RWPE1 (cell line): ENCODE measurements at regions not wholly inside any gene's neighbourhood (a gene's known extent, or its start where the extent isn't known, plus 50 kb on each side); places are given as distances from the start of the nearest gene placed in this dataset.

ENCODE experiments used
- CTCF ChIA-PET: fragments of 350-600 bp; sonication (Branson Sonifier 250); formaldehyde crosslinking; extraction: SDS; loops from one replicate; lab custom pipeline; 2021; lab: Yijun Ruan, JAX
- POLR2A ChIA-PET: fragments of 400-600 bp; formaldehyde crosslinking; extraction: SDS; loops from one replicate; lab custom pipeline; 2020; ENCODE audit warnings: antibody characterized with exemption; ENCODE audit not compliant: low non-redundant PET; lab: Yijun Ruan, JAX
- DNase-seq: peaks from one replicate; pipeline ENCODE4 v3.0.0; 2012; ENCODE audit warnings: low spot score
- H3K27ac ChIP-seq: fragments of 450-650 bp; 2 replicates; pipeline ENCODE4 v1.5.1; 2017
- TF ChIP-seq, protein P1 (sequence below): fragments of 450-650 bp; conservative IDR thresholded peaks from 2 replicates; pipeline ENCODE4 v1.5.1; 2017; ENCODE audit warnings: low read depth, mild to moderate bottlenecking

DNA sequence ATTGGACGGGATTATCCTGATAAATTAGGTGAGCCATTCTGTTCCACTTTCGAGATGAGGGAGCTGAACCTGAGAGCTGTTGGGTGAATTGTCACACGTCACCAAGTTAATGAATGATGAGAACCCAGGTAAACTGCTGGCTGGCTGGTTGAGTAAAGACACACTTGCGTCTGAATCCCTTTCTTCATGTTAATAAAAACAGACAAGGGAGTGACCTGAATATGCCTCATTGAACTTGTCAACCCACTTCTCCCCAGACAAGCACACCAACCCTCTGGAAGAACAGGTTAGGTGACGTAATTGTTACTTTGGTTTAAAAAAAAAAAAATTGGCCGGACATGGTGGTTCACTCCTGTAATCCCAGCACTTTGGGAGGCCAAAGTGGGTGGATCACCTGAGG lies 400.9 kb upstream of the CDH5 start:
- H3K27ac ChIP-seq, result no peak overlapping the region
- peak; percentile 20 for DNase-seq
- ChIA-PET CTCF (no interaction called here), POLR2A (no interaction called here)
- TF ChIP-seq, protein P1, sequence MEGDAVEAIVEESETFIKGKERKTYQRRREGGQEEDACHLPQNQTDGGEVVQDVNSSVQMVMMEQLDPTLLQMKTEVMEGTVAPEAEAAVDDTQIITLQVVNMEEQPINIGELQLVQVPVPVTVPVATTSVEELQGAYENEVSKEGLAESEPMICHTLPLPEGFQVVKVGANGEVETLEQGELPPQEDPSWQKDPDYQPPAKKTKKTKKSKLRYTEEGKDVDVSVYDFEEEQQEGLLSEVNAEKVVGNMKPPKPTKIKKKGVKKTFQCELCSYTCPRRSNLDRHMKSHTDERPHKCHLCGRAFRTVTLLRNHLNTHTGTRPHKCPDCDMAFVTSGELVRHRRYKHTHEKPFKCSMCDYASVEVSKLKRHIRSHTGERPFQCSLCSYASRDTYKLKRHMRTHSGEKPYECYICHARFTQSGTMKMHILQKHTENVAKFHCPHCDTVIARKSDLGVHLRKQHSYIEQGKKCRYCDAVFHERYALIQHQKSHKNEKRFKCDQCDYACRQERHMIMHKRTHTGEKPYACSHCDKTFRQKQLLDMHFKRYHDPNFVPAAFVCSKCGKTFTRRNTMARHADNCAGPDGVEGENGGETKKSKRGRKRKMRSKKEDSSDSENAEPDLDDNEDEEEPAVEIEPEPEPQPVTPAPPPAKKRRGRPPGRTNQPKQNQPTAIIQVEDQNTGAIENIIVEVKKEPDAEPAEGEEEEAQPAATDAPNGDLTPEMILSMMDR, result no peak

GRCh38 chr16:65964752-65965151 lies 401.7 kb upstream of the CDH5 start:
- TF ChIP-seq, protein P1, result no peak
- H3K27ac ChIP-seq, result no peak overlapping the region
- CTCF ChIA-PET, result interaction anchor here (0.9 kb wide), 1 partner anchor 9 kb away, joined by 5 read pairs; no protein-coding TSS in a partner anchor
- no peak for DNase-seq
- POLR2A ChIA-PET, result no interaction called here

- TF ChIP-seq, protein P1, result no peak
- DNase-seq, result no peak
- ChIA-PET POLR2A (no interaction called here), CTCF (interaction anchor here (0.7 kb wide), 1 partner anchor 8 kb away, joined by 4 read pairs; no protein-coding TSS in a partner anchor)
- no peak overlapping the region for H3K27ac ChIP-seq
Observed at GRCh38 chr16:65961476-65962143, 404.9 kb upstream of the CDH5 start.

DNA sequence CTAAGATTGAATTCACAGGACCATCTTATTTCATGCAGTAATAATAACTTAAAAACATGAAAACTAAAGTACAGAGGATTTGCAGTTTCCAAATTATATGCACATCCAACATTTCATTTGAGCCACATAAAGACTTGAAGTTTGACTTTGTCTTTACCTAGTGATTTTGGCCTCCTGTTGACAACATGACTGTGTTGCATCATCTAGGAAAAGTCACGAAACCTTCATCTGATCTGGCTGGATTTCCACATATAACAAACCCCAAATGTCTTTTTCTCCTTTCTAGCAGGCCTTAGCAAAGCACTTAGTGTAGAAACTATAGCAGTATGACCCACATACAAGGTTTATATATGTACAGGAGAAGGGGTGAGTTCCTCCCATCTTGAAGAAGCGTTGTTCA lies 406.5 kb upstream of the CDH5 start:
- POLR2A ChIA-PET, result no interaction called here
- H3K27ac ChIP-seq, result no peak overlapping the region
- DNase-seq, result no peak
- CTCF ChIA-PET, result interaction anchor here (0.7 kb wide), 1 partner anchor 1728 kb away, joined by 3 read pairs; no protein-coding TSS in a partner anchor
- TF ChIP-seq, protein P1, result no peak

DNA sequence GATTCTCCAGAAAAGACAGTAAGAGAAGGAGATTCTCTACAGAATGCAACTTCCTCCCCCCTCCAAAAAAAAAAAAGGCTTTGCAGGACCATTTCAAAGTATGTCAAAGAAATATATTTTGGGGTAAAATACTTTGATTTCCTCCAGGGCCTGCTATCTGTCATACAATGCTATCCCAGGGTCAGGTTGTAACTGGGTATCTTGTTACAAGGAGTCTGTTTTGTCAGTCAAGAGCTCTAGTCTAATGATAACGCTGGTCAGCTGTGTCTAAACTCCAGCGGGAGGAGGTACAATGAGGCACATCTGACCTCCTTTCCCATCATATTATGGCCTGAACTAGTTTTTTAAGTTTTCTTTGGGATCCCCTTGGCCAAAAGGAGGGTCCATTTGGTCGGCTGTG lies 408.4 kb upstream of the CDH5 start:
- H3K27ac ChIP-seq, result no peak overlapping the region
- TF ChIP-seq, protein P1, result no peak
- CTCF ChIA-PET, result no interaction called here
- POLR2A ChIA-PET, result no interaction called here
- no peak for DNase-seq

DNA sequence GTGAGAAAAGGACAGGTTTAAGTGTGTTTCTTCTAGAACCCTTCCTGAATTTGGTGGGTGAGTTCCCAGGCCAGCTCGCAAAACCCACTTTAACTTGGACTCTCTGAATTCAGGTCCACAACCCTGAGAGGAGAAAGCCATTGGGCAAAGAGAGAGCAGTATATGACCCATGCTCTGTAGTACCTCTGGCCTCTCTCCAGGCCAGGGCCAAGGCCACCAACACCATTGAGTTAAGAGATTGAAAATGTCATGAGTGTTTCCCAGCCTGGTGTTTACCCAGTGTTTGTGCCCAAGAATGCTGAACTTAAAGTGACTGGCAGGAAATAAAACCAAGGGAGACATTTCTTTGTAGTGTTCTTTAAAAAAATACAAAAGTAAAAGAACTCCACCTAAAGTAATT lies 410.4 kb upstream of the CDH5 start:
- DNase-seq, result no peak
- ChIA-PET CTCF (no interaction called here), POLR2A (no interaction called here)
- TF ChIP-seq, protein P1, result no peak
- H3K27ac ChIP-seq, result no peak overlapping the region
